Adrenal gland (tissue), 9 donors: ENCODE measurements at regions not wholly inside any gene's neighbourhood (a gene's known extent, or its start where the extent isn't known, plus 50 kb on each side); places are given as distances from the start of the nearest gene placed in this dataset.

Experiments used
- DNase-seq, 7 donors: peaks; one replicate each; pipeline ENCODE4 v3.0.0-alpha.2; 2019 to 2020
- H3K27ac ChIP-seq, 5 donors: fragments of 200-600 bp; sonication (generic) in 4 of 5; 1 replicate in 3 of 5; 2 replicates in 2 of 5; pipeline versions ENCODE4 v1.5.1 to v1.8.0; 2016 to 2020; ENCODE audit warnings: mild to moderate bottlenecking in 1 of 5
- H3K27me3 ChIP-seq: fragments of 200-600 bp; 2 replicates; pipeline ENCODE4 v1.8.0; 2021
- H3K36me3 ChIP-seq, 2 donors: fragments of 200-600 bp; replicated peaks in 1 of 2; 1 replicate in 1 of 2; 2 replicates in 1 of 2; pipeline versions ENCODE4 v1.5.1 to v1.8.0; 2018 to 2022
- H3K4me1 ChIP-seq, 2 donors: fragments of 200-600 bp; replicated peaks in 1 of 2; 1 replicate in 1 of 2; 2 replicates in 1 of 2; pipeline versions ENCODE4 v1.5.1 to v1.8.0; 2018 to 2021
- H3K4me3 ChIP-seq, 4 donors: fragments of 200-600 bp; sonication (generic) in 3 of 4; one replicate each; pipeline ENCODE4 v1.5.1; 2016 to 2018
- H3K9me3 ChIP-seq, 3 donors: fragments of 200-600 bp; sonication (generic) in 1 of 3; replicated peaks in 1 of 3; 1 replicate in 2 of 3; 2 replicates in 1 of 3; pipeline versions ENCODE4 v1.5.1 to v1.8.0; 2016 to 2021
- CTCF ChIP-seq, 6 experiments: fragments of 450-650 bp in 4 of 6; fragments of 200-600 bp in 2 of 6; sonication (generic) in 1 of 6; IDR thresholded peaks; 1 replicate in 5 of 6; 2 replicates in 1 of 6; pipeline versions ENCODE4 v1.5.1 to v1.8.0; 2016 to 2021; ENCODE audit warnings: antibody characterized with exemption in 6 of 6, mild to moderate bottlenecking in 2 of 6, moderate library complexity in 1 of 6
- POLR2A ChIP-seq, 2 donors: fragments of 450-650 bp; IDR thresholded peaks; one replicate each; pipeline ENCODE4 v1.6.1; 2017; ENCODE audit warnings: antibody characterized with exemption in 2 of 2, mild to moderate bottlenecking in 2 of 2, moderate library complexity in 1 of 2
- WGBS, 4 donors: extraction: QIAGEN DNeasy Blood & Tissue Kit in 2 of 4; methylation state at CpG; one replicate each; pipeline versions ENCODE4 v1.1.5 to v1.1.7; 2013 to 2017; 5-methylcytosine and 5-hydroxymethylcytosine counted together
- intact Hi-C, 2 donors: fragments of 100-400 bp; cut with DNase I; formaldehyde crosslinking; loops; one replicate each; pipeline versions ENCODE4 v1.14.1 to v1.15.0; 2022 to 2023
- donor health status: healthy with polysubstance abuse.
- donor health status: Bipolar disorder and iron deficiency.
- donor health status: DM: yes; HTN: yes; CAD: no.
- donor health status: DM: no; HTN: no; CAD: no.
- donor health status: DM: no; HTN: no; CAD: no.

GRCh38 chr3:163521261-163521660 is 1557.0 kb downstream of the SI start:
- intact Hi-C loops: no loop called here
- WGBS, 4 donors: 81 to 91% (median 87%) methylated on average over 1 of the region's 1 CpG

GRCh38 chr3:163518065-163518464 is 1560.2 kb downstream of the SI start:
- WGBS, 4 donors: 59 to 75% (median 74%) methylated on average over 3 of the region's 3 CpGs
- no peak overlapping the region for H3K27ac ChIP-seq
- no peak overlapping the region for H3K4me3 ChIP-seq
- no peak for DNase-seq
- no peaks in the 10 kb centered on the region for H3K4me1 ChIP-seq
- TF ChIP-seq POLR2A (IDR thresholded peaks at IDR 0.05) (no peak), CTCF (IDR thresholded peaks at IDR 0.05) (no peak)
- H3K9me3 ChIP-seq: no peaks in the 10 kb centered on the region
- no peaks in the 10 kb centered on the region for H3K27me3 ChIP-seq
- no peaks in the 10 kb centered on the region for H3K36me3 ChIP-seq
- intact Hi-C loops: no loop called here

More at GRCh38 chr3:163521261-163521660, 1557.0 kb downstream of the SI start:
- no peaks in the 10 kb centered on the region for H3K27me3 ChIP-seq
- DNase-seq: no peak
- H3K27ac ChIP-seq: no peak overlapping the region
- TF ChIP-seq CTCF (IDR thresholded peaks at IDR 0.05): no peak
- no peak for TF ChIP-seq POLR2A (IDR thresholded peaks at IDR 0.05)
- no peak overlapping the region for H3K4me3 ChIP-seq
- no peaks in the 10 kb centered on the region for H3K4me1 ChIP-seq
- H3K36me3 ChIP-seq: no peaks in the 10 kb centered on the region
- H3K9me3 ChIP-seq: no peaks in the 10 kb centered on the region

DNA sequence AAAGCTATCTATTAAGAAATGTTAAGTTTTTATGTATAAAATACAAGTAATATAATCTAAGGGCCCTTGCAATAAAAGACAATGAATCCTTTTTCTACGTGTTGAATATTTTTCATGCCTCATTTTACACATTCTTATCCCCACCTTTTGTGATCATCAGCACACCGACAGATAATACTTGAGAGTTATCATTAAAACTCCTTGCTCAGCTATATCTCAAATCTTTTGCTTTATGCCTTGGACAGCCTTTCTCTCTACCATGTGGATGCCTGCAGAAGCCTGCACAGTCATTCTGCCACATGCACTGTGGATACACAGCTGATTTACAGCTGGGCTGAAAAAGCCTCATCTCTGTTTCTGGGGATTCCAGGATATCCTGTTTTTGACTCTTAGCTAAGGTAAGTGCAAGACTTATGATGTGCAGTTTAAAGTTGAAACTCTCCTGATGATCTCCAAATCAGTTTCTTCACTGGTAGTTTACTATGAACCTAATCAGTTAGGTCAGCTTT is 1565.1 kb downstream of the SI start:
- Histone ChIP-seq H3K27me3 (no peaks in the 10 kb centered on the region), H3K4me3 (no peak overlapping the region), H3K9me3 (no peaks in the 10 kb centered on the region), H3K27ac (no peak overlapping the region), H3K4me1 (no peaks in the 10 kb centered on the region), H3K36me3 (no peaks in the 10 kb centered on the region)
- TF ChIP-seq POLR2A (IDR thresholded peaks at IDR 0.05) (no peak), CTCF (IDR thresholded peaks at IDR 0.05) (no peak)
- DNase-seq: no peak
- 39 to 43% (median 41%) methylated on average over 2 of the region's 2 CpGs for WGBS, 4 donors
- intact Hi-C loops: no loop called here

- intact Hi-C loops: no loop called here
- Histone ChIP-seq H3K9me3 (no peaks in the 10 kb centered on the region), H3K27ac (no peak overlapping the region), H3K4me3 (no peak overlapping the region), H3K36me3 (no peaks in the 10 kb centered on the region), H3K4me1 (no peaks in the 10 kb centered on the region), H3K27me3 (no peaks in the 10 kb centered on the region)
- WGBS, 4 donors: 45 to 66% (median 55%) methylated on average over 2 of the region's 2 CpGs
- DNase-seq: no peak
- TF ChIP-seq CTCF (IDR thresholded peaks at IDR 0.05) (no peak), POLR2A (IDR thresholded peaks at IDR 0.05) (no peak)
These were observed 1570.1 kb downstream of the SI start for GRCh38 chr3:163508206-163508605.
